Activated gamma-delta T cell treated with Interleukin-2 at 50 U/mL for 16 hours (primary cell): ENCODE measurements at regions not wholly inside any gene's neighbourhood (a gene's known extent, or its start where the extent isn't known, plus 50 kb on each side); places are given as distances from the start of the nearest gene placed in this dataset.

Experiments
- DNase-seq: peaks from one replicate; pipeline ENCODE4 v3.0.0-alpha.2; 2020

DNA sequence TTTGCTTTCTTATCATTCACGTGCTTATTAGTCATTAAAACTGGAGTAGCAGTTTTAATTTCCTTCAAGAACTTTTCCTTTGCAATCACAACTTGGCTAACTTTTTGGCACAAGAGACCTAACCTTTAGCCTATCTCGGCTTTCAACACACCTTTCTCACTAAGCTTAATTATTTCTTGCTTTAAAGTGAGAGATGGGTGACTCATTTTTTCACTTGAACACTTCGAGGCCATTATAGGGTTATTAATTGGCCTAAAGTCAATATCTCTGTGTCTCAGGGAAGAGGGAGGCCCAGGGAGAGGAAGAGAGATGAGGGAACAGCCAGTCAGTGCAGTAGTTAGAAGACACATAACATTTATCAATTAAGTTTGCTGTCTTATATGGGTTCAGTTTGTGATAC lies 289.8 kb downstream of the RBM43 start:
- no peak for DNase-seq

DNA sequence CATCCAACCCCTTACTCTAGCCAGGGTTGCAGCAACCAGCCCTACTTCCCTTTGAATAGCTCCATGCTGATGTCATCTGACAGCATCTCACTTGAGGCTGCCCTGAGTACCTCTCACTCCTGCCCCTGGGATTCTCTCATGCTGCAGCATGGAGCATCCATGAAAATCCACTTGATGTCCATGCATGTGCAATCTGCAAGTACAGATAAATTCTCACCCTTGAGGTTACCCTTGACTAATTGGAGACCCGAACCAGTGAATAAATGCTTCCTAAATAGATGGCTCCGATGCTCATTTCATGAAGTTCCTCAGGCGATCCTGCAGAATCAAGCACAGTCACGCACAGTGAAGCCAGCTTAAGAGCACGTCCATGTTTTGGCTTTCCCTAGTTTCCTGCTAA lies 298.3 kb downstream of the RBM43 start:
- no peak for DNase-seq

DNA sequence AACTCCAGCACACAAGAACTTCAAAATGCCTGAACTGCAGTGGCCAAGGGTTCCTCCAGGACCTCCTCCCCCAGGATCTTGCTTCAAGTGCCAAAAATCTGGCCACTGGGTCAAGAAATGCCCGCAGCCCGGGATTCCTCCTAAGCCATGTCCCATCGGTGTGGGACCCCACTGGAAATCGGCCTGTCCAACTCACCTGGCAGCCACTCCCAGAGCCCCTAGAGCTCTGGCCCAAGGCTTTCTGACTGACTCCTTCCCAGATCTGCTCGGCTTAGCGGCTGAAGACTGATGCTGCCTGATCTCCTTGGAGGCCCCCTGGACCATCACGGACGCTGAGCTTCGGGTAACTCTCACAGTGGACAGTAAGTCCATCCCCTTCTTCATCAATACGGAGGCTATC lies 306.4 kb downstream of the RBM43 start:
- no peak for DNase-seq

DNA sequence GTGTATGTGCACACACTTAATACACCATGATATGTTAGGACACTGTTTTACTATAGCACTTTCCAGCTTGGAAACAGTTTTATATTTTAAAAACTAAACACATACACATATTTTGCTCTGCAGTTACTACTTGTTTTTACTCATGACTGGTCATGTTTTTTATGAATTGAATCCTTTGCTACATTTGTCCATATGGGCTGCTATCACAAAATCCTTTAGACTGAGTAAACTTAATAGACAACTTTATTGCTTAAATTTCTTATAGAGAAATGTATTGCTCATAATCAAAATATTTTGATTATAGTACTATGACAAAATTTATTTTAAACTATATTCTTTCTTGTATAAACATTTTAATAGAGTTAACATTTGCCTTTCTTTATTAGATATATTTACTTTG lies 314.8 kb downstream of the RBM43 start:
- no peak for DNase-seq

DNA sequence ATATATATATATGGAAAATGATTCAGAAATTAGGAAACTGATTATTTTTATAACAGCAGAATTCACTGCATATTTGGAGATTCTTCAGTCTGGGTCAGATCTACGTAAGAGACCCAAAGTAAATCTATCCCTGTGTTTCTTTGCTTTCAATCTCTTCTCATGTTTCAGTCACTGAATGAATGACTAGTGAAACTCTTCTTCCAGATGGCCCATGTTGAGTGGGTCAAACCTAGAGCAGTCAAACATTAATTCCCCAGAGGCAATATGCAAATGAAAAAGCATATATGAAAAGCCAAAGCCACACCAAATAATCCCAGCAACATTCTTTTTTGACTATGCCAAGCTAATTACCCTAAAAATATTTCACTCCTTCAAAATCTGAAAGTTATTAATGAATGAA lies 317.3 kb downstream of the RBM43 start:
- no peak for DNase-seq

DNA sequence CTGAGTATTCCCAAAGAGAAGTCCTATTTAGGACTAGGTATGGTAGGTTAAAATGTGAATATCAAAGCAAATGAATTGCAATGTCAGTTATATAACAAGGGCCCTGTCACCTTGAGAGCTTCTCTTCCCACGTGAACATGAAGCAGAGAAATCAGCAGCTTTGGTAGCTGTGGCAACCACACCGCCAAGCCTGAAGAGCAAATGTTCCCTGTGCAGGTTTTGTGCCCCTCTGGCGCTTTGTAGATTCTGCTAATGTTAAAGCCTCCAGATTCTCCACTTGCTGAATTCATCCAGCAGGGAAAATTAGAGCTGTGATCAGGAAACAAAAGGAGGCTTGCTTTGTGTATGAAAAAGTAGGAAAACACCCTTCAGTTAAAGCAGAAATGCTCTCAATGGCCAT lies 322.6 kb downstream of the RBM43 start:
- no peak for DNase-seq

DNA sequence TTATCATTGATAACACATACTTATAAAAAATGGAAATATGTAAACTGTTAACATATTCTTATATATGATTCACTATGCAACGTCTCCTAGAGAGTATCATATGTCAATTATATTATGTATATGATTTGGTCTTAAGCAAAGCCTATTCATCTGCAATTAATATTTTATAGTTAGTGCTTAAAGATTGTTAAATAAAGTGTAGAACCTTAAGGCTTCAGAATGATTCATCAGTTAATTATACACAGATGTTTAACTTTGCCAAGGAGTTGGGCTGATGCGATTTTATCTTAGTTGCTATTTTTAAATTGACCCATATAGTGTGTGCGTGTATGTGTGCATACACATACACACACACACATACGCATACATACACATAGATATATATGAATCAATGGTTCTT lies 323.1 kb downstream of the RBM43 start:
- no peak for DNase-seq

DNA sequence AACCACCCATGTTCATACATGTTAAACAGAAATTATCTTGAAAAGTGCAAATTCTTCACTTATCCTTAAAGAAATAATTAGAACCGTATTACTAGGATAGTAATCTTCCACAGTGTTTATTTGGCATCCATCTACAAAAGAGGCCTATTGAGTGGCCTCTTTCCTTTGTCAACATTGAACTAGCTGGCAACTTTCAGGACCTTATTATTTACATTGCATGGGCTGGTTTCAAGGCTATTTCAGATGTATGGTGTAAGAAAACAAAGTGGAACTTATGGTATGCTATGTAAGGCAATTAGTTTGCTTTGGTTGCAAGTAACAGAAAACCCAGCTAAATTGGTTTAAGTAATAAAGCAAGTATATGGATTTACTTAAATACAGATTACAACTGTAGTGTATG lies 324.6 kb downstream of the RBM43 start:
- DNase-seq: no peak

DNA sequence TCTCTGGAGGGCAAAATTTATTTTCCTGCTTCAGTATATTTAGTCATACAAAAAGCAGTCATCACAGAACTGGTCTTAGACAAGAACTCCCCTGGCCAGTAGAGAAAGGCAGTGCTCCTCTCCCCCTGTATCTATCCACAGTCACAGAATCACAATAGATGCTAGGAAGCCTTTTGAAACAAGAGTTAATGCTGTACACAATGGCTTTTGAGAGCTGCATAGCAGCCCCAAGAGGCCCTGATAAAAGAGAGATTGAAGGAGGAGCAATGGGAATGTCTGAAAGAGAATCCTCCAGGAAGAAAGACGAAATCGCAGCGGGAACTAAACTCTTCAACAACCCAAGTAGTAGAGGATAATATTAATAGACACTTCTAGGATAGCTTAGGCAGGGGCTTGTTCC lies 330.2 kb downstream of the RBM43 start:
- DNase-seq: no peak

DNA sequence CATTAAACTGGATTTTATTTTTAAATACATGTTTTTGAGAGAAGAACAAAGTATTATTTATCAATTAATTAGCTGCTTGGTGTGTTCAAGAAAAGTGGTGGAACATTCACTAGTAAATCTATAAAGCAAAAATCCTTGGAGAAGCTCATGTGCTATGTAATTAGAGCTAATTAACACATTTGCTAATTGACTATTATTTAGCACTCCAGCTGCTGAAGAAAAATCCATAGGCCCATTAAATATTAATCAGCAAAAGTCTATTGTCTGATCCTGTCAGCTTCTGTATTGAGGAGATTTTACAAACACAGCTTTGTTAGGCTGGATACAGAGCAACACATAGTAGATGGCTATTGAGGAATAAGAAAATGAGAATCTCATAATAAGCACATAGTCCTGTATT lies 336.1 kb downstream of the RBM43 start:
- no peak for DNase-seq

DNA sequence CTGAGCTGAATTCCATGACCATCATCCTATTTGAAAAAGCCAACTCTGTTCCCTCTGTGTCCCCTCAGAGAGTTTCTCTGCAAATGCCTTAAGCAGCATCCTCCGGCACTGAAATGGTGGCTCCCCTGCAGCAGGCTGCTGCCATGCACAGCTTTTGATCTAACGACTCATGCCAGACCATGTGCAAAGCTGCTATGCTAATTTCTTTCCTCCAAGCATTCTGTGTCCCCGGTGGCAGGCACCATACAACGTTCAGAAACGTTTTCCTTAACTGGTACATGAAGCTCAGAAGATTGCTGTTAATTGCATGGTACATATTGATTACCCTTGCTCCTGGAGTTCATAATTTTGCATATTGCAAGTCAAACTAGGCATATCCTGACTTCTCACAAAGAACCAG lies 336.8 kb downstream of the RBM43 start:
- DNase-seq: no peak

DNA sequence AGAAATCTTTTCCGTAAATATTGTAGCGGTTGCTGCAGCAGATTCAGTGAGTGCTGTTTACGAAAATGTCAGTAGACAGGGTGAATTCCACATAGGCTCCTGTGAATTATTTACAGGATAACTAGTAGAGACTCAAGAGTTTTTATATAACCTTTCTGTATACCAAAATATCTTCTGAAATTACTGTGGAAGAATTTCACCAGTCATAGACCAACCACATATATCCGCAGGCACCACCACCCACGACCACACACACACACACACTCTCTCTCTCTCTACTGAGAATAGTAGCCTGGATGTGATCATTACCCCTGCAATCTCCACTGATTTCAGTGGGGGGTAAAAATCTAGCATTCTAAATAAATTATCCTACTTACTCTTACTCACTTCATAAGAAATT lies 341.8 kb downstream of the RBM43 start:
- DNase-seq: no peak

DNA sequence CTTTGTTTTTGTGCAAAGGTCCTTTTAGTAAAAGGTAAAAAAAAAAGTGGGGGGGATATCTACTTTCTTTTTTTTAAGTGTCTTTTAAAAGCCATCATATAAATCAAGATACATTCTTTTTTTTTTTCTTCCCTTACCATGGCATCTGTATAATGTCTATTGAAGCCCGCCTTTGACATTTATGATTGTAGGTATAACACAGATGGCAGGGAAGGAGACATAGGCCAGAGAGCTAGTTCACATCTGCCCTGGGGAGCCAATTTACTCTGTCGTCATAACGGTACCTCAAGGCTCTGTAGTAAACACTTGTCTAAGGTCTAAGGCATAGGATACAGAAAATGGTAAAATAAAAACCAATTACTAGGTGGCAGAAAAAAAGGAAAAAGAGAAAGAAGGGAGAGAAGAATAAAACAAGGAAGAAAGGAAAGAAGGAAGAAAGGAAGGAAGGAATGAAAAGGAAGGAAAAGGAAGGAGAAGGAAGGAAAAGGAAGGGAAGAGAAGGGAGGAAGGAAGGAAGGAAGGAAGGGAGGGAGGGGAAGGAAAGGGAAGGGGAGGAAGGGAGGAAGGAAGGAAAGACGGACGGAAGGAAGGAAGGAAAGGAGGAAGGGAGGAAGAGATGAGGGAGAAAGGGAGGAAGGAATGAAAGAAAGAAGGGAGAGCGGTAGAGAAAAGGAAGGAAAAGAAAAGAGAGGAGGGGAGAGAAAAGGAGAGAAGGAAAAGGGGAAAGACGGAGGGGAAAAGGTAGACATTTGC lies 343.5 kb downstream of the RBM43 start:
- no peak for DNase-seq

DNA sequence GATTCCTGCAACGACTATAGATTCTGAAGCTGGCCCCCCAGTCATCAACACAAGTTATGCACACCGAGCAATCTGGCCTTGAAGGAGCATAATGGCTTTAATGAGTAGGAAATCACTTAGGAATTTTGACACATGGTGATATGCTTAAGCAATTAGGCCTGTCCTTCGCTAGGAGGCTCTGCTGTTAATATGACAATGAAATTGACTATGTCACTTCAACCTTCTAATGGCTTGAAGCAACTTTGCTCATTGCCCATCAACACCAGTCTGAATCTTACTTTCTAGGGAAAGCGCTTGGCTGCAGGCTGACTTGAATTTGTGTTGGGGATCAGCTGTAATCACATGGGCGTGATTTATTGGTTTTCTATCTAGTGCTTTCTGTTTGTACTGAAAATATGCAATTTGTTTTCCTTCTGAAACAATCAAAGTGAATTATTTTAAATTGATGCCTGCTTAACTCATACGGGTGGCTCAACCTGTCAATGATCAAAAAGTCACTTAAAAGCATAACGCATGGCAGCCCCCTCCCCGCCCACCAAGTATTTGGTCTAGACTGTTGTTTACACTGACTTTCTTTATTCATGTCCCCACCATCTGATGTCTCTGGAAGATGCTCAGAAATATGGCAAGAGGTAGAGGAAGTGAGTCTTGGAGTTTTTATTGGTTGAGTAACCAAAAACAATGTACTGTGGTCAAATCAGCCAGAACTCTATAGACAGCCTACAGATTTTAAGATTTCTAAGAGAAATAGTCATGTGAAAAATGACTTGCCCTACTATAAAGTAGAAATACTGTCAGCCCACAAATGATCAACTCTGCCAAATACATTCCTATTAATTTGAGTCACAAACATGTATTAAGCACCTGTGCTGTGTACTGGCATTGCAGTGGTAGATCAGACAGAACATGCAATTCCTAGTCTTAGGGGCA lies 344.9 kb downstream of the RBM43 start:
- no peak for DNase-seq

DNA sequence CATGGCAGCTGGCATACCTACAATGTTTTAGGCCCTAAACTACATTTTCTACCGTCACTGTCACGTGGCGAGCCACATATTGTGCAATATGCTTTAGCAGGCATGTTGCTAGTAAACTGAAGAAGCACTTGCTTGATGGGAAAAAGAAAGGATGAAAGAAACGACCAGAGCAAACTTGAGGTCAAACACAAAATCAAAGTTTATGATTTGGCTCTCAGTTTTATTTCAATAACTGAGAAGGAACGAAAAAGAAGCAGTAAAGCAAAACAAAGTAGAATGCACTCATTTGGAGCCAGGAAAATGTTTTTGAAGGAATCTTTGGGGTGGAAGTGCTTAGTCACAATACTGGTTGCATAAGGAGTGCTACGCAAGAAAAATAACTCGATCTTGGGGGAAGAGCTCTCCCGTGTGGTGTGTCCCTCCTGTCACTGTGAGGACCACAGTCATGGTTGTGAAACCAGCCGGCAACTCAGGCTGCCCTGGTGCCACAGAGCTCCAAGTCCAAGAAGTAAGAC lies 349.8 kb downstream of the RBM43 start:
- no peak for DNase-seq

DNA sequence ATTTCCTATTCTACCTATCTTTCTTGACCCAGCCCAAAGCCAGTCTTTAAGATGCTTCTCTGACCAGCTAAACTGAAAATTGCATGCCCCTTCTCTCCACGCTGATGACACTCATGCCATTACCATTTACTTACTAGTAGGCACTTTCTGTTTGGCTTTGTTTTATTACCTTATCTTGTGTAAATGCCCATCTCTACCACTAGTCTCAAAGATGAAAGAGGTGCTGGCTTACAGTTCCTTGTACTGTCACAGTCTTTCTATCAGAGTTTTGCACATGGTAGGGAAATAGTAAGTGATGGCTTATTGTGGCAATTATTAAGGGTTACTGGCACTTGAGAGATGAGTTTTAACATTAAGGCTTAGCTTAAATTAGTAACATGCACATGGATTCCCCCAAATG lies 352.1 kb downstream of the RBM43 start:
- no peak for DNase-seq

DNA sequence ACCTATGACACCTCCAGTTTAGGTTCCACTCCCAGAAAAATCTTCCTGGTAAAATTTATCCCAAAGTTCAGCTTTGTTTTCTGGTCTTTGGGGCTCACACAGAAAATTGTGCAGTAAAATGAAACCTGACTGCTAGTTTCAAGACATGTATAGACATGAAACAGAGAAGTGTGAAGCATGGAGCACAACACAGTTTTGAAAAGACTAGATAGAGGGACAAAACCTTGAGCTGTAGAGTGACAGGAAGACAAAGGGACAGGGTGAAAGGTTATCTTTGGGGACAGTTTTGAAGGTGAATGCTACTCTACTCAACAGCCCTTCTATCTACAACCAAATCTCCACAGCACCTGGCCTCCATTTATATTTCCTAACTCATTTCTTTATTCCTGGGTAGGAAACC lies 352.6 kb downstream of the RBM43 start:
- no peak for DNase-seq

DNA sequence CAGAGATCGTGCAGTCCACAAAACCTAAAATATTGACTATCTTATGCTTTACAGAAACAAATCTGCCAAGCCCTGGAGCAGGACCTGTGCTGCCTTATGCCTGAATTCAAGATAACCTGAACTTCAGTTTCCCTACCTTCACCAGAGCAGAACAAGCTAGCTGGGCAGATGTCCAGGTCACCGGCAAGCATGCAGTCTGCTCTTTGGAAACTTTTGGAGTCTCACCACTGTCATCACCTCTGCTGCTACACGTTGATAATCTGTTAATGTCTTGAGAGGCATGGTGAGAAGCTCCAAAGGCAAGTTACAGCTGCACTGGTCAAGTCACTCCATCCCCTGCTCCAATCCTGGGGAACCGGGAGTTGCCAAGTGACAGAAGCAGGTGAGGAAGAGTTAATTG lies 354.2 kb downstream of the RBM43 start:
- no peak for DNase-seq

DNA sequence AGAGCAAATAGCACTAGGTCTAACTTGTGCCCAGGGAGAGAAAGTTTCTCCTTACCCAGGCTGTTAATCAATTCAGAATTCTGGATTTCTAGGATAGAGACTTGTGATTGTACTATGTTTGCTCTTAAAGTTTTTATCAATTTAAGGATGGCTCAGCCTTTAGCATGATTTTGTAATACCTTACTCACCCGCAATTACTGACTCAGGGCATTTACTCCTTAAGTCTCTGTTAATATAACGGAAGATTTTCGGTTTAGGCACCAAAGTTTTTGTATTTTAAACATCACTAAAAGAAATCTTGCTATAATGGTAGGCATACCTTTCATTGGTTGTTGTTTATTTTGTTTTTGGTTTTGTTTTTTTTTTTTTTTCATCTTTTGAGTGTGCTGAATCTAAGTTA lies 358.2 kb downstream of the RBM43 start:
- no peak for DNase-seq

DNA sequence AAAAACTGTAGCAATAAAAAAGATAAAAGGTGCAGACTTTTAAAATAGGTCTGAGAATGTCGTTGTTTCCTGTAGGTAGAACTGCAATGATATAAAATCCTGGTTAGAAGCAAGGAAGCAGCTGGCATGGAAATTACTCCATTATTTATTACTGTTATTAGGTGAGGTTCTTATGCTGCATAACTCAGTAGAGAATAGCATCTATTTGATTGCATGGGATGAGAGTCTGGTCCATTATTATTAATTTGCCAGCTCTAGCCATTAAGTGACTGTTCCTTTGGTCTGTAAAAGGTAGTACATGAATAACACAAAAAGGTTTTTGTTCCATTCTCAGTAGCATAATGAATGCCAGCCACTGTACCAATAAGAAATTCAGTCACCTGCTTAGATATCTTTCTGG lies 358.6 kb downstream of the RBM43 start:
- no peak for DNase-seq

DNA sequence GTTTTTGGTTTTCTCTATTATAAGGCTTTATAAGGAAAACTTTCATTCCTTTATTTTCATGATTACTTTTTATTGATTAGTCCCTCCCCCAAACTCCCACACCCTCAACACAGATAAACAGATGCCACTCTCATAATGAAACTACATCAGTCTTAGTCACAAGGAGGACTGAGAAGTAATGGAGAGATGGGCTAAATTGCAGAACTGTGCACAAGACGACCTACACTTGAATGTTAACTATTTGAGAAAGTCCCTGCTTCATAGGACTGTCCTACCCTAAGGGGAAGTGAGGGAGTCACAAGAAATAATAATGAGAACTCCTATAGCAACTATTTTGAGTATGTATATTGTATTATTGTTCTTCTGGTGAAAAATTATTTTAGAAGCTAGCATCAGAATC lies 360.8 kb downstream of the RBM43 start:
- DNase-seq: no peak

DNA sequence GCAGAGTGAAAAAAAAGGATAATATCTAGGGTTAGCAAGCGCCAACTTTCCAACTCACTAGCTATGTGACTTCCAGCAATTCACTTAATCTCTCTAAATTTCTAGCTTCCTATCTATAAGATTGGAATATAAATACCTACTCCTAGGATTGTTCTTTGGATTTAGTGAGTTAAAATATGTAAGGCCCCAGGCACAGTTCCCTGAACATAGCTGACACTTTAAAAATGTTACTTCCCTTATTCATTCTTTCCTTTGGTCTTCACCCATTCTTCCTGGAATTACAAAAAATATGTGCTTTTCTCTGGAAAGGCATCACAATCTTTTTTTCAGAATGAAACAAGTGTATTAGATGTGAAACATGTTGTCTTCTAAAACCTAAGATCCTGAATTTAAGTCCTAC lies 365.7 kb downstream of the RBM43 start:
- no peak for DNase-seq

DNA sequence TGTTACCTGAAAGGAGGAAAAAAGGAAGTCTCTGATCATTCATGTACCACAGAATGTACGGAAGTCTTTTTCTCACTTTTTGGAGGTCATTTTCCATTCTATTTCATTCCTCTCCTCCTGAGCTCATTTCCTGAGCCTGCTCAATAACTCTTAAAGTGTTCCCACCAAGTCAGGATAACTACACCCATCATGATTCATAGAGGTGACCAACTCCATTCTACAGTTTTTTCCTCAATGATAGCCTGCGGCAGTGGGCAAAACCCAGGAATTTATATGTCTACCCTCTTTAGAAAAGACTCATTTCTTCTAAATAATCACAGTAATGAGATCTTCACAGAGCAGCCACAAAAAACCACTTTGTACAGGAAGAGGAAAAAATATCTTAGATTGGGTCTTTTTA lies 372.5 kb downstream of the RBM43 start:
- DNase-seq: no peak

DNA sequence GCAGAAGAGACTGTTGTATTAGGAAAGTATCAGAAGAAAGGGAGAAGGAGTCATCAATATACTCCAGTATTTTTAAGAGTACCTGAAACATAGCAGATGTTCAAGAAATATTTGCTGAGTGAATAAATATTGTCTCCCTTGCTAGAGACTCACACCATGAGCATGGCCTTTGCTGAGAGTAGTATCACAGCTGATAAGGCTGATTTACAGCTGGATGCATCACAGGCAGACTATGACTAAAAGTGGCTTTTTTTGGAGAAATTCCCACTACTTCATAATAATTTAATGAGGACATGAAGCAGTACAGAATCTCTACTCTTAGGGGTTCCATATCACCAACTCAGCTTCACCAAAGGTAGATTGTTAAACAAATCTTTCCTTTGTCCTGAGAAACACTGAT lies 373.3 kb downstream of the RBM43 start:
- no peak for DNase-seq
